ENCODE measurements at regions not wholly inside any gene's neighbourhood (a gene's known extent, or its start where the extent isn't known, plus 50 kb on each side); places are given as distances from the start of the nearest gene placed in this dataset.

DNA sequence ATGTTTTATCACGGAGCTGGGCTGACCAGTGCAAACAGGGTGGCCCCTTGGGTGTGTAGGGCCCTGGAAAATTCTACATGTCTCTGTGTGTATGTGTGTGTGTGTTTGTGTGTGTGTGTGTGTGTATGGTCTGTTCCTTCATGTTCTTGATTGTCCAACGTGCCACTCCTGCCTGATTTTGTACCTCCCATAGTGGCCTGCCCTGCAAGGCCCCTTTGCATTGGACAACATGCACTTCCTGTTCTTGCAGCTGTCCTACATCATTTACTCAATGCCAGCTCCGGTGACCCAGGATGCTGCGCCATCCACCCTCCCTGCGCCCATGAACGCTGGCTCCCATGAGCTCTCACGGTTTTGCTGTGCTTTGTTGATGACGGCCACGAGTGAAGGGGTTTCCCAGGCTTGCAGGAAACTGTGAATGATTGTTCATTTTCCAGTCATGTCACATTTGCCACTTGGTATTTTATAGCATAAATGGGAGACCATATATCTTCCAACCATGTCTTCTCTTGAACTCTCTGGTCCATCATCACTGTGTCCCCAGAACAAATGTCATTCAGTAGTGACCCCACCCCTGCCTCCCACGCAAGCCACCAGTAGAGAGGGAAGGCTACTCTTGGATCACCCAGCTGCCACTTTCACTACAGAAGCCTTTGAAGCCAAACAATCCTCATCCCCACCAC is 69.7 kb upstream of the NCK2 start:
- TF ChIP-seq, protein P1, sequence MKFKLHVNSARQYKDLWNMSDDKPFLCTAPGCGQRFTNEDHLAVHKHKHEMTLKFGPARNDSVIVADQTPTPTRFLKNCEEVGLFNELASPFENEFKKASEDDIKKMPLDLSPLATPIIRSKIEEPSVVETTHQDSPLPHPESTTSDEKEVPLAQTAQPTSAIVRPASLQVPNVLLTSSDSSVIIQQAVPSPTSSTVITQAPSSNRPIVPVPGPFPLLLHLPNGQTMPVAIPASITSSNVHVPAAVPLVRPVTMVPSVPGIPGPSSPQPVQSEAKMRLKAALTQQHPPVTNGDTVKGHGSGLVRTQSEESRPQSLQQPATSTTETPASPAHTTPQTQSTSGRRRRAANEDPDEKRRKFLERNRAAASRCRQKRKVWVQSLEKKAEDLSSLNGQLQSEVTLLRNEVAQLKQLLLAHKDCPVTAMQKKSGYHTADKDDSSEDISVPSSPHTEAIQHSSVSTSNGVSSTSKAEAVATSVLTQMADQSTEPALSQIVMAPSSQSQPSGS (tag by site-specific recombination; IDR thresholded peaks at IDR 0.05; ENCODE audit: low read depth) = no peak
- TF ChIP-seq, protein P2, sequence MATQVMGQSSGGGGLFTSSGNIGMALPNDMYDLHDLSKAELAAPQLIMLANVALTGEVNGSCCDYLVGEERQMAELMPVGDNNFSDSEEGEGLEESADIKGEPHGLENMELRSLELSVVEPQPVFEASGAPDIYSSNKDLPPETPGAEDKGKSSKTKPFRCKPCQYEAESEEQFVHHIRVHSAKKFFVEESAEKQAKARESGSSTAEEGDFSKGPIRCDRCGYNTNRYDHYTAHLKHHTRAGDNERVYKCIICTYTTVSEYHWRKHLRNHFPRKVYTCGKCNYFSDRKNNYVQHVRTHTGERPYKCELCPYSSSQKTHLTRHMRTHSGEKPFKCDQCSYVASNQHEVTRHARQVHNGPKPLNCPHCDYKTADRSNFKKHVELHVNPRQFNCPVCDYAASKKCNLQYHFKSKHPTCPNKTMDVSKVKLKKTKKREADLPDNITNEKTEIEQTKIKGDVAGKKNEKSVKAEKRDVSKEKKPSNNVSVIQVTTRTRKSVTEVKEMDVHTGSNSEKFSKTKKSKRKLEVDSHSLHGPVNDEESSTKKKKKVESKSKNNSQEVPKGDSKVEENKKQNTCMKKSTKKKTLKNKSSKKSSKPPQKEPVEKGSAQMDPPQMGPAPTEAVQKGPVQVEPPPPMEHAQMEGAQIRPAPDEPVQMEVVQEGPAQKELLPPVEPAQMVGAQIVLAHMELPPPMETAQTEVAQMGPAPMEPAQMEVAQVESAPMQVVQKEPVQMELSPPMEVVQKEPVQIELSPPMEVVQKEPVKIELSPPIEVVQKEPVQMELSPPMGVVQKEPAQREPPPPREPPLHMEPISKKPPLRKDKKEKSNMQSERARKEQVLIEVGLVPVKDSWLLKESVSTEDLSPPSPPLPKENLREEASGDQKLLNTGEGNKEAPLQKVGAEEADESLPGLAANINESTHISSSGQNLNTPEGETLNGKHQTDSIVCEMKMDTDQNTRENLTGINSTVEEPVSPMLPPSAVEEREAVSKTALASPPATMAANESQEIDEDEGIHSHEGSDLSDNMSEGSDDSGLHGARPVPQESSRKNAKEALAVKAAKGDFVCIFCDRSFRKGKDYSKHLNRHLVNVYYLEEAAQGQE (tag by site-specific recombination; IDR thresholded peaks at IDR 0.05) = no peak
- TF ChIP-seq ZIC2 (tag by site-specific recombination; IDR thresholded peaks at IDR 0.05) (no peak), ZNF792 (tag by site-specific recombination; IDR thresholded peaks at IDR 0.05) (no peak), ZNF76 (tag by site-specific recombination; IDR thresholded peaks at IDR 0.05; ENCODE audit: borderline replicate concordance, low read depth) (no peak), ZNF837 (tag by site-specific recombination; IDR thresholded peaks at IDR 0.05) (no peak)
- TF ChIP-seq, protein P3, sequence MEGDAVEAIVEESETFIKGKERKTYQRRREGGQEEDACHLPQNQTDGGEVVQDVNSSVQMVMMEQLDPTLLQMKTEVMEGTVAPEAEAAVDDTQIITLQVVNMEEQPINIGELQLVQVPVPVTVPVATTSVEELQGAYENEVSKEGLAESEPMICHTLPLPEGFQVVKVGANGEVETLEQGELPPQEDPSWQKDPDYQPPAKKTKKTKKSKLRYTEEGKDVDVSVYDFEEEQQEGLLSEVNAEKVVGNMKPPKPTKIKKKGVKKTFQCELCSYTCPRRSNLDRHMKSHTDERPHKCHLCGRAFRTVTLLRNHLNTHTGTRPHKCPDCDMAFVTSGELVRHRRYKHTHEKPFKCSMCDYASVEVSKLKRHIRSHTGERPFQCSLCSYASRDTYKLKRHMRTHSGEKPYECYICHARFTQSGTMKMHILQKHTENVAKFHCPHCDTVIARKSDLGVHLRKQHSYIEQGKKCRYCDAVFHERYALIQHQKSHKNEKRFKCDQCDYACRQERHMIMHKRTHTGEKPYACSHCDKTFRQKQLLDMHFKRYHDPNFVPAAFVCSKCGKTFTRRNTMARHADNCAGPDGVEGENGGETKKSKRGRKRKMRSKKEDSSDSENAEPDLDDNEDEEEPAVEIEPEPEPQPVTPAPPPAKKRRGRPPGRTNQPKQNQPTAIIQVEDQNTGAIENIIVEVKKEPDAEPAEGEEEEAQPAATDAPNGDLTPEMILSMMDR (tag by site-specific recombination; IDR thresholded peaks at IDR 0.05) = no peak
